ENCODE measurements at regions not wholly inside any gene's neighbourhood (a gene's known extent, or its start where the extent isn't known, plus 50 kb on each side); places are given as distances from the start of the nearest gene placed in this dataset.

- no peaks in the 10 kb centered on the region for H4K20me1 ChIP-seq (ENCODE audit: insufficient read depth, poor library complexity, severe bottlenecking)
- no peak overlapping the region for H3K4me3 ChIP-seq
- TF ChIP-seq EZH2 (IDR thresholded peaks at IDR 0.05; ENCODE audit: borderline replicate concordance) = no peak
- no peak for TF ChIP-seq EZH2phosphoT487 (IDR thresholded peaks at IDR 0.05; ENCODE audit: low read depth, severe bottlenecking, unreplicated experiment)
- peak; percentile 57 for TF ChIP-seq CTCF (IDR thresholded peaks at IDR 0.05; ENCODE audit: poor library complexity)
- 36% methylated on average over 2 of the region's 2 CpGs for WGBS (ENCODE audit: low lambda C conversion rate, missing lambda C conversion rate)
- H2AFZ ChIP-seq = no peak overlapping the region
- no peaks in the 10 kb centered on the region for H3K27me3 ChIP-seq
- peaks cover 7% of the 10 kb centered on the region for H3K4me1 ChIP-seq (ENCODE audit: insufficient read depth)
- H3K4me2 ChIP-seq = no peak overlapping the region
- H3K9me2 ChIP-seq (replicated peaks; ENCODE audit: insufficient read depth) = no peaks in the 10 kb centered on the region
- H3K79me2 ChIP-seq = no peaks in the 10 kb centered on the region
- H3K9me3 ChIP-seq (ENCODE audit: low read depth) = no peaks in the 10 kb centered on the region
- no peak for DNase-seq (ENCODE audit: low spot score)
- no peak overlapping the region for H3K27ac ChIP-seq
- no peaks in the 10 kb centered on the region for H3K36me3 ChIP-seq (replicated peaks; ENCODE audit: insufficient read depth, low read depth)
Observed at GRCh38 chr13:91185294-91185863, 162.1 kb upstream of the MIR17HG start.

DNA sequence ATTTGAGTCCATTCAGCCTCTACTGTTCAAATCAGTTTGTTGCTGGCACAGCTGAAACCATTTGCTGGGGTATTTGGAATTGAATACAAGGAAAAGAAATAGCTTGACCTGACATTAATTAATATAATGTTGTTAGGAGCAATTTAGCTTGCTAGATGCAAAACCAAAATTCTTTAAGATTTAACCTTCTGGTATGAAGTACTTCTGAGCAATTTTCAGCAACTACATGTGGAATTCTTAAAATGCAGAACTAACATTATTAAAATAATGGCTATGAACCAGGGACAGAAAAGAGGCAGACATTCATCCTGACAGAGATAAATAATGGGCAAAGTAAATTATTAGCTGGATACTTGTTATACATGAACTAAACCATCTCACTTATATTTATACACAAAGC lies 160.0 kb upstream of the MIR17HG start:
- H3K27ac ChIP-seq = no peak overlapping the region
- no peak overlapping the region for H2AFZ ChIP-seq
- H3K4me1 ChIP-seq (ENCODE audit: insufficient read depth) = peaks cover 3% of the 10 kb centered on the region
- no peaks in the 10 kb centered on the region for H3K79me2 ChIP-seq
- H3K4me3 ChIP-seq = no peak overlapping the region
- H4K20me1 ChIP-seq (ENCODE audit: insufficient read depth, poor library complexity, severe bottlenecking) = no peaks in the 10 kb centered on the region
- TF ChIP-seq EZH2phosphoT487 (IDR thresholded peaks at IDR 0.05; ENCODE audit: low read depth, severe bottlenecking, unreplicated experiment) (no peak), EZH2 (IDR thresholded peaks at IDR 0.05; ENCODE audit: borderline replicate concordance) (no peak), CTCF (IDR thresholded peaks at IDR 0.05; ENCODE audit: poor library complexity) (no peak)
- DNase-seq (ENCODE audit: low spot score) = no peak
- no peaks in the 10 kb centered on the region for H3K9me2 ChIP-seq (replicated peaks; ENCODE audit: insufficient read depth)
- no peaks in the 10 kb centered on the region for H3K36me3 ChIP-seq (replicated peaks; ENCODE audit: insufficient read depth, low read depth)
- H3K9me3 ChIP-seq (ENCODE audit: low read depth) = no peaks in the 10 kb centered on the region
- H3K4me2 ChIP-seq = no peak overlapping the region
- H3K27me3 ChIP-seq = no peaks in the 10 kb centered on the region

DNA sequence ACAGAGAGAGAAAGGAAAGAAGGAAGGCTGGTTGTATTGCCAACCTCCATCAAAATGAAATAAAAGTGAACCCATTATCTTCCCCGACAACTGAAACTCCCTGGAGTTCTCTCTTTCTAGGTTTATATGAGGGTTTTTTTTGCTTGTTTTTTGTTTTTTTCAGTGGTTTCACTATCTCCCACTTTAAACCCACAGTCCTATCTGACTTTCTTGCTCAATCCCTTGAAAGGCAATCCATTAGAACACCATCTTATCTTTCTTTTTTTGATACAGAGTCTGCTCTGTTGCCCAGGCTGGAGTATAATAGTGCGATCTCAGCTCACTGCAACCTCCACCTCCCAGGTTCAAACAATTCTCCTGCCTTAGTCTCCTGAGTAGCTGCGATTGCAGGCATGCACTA lies 158.0 kb upstream of the MIR17HG start:
- WGBS (ENCODE audit: low lambda C conversion rate, missing lambda C conversion rate) = 78% methylated on average over 3 of the region's 3 CpGs
- TF ChIP-seq EZH2phosphoT487 (IDR thresholded peaks at IDR 0.05; ENCODE audit: low read depth, severe bottlenecking, unreplicated experiment) (no peak), CTCF (IDR thresholded peaks at IDR 0.05; ENCODE audit: poor library complexity) (no peak), EZH2 (IDR thresholded peaks at IDR 0.05; ENCODE audit: borderline replicate concordance) (no peak)
- no peaks in the 10 kb centered on the region for H3K36me3 ChIP-seq (replicated peaks; ENCODE audit: insufficient read depth, low read depth)

GRCh38 chr13:91193358-91193757 lies 154.1 kb upstream of the MIR17HG start:
- Histone ChIP-seq H3K4me1 (ENCODE audit: insufficient read depth) (no peaks in the 10 kb centered on the region), H3K4me2 (no peak overlapping the region), H3K27ac (no peak overlapping the region), H3K9me2 (replicated peaks; ENCODE audit: insufficient read depth) (no peaks in the 10 kb centered on the region), H3K79me2 (no peaks in the 10 kb centered on the region), H3K27me3 (no peaks in the 10 kb centered on the region), H2AFZ (no peak overlapping the region), H3K36me3 (replicated peaks; ENCODE audit: insufficient read depth, low read depth) (no peaks in the 10 kb centered on the region), H3K4me3 (no peak overlapping the region), H3K9me3 (ENCODE audit: low read depth) (no peaks in the 10 kb centered on the region), H4K20me1 (ENCODE audit: insufficient read depth, poor library complexity, severe bottlenecking) (no peaks in the 10 kb centered on the region)
- 71% methylated on average over 2 of the region's 2 CpGs for WGBS (ENCODE audit: low lambda C conversion rate, missing lambda C conversion rate)
- no peak for DNase-seq (ENCODE audit: low spot score)
- TF ChIP-seq CTCF (IDR thresholded peaks at IDR 0.05; ENCODE audit: poor library complexity) = no peak
- TF ChIP-seq EZH2 (IDR thresholded peaks at IDR 0.05; ENCODE audit: borderline replicate concordance) = no peak
- TF ChIP-seq EZH2phosphoT487 (IDR thresholded peaks at IDR 0.05; ENCODE audit: low read depth, severe bottlenecking, unreplicated experiment) = no peak

More for the DNA sequence above, 158.0 kb upstream of the MIR17HG start:
- Histone ChIP-seq H3K9me3 (ENCODE audit: low read depth) (no peaks in the 10 kb centered on the region), H4K20me1 (ENCODE audit: insufficient read depth, poor library complexity, severe bottlenecking) (no peaks in the 10 kb centered on the region), H3K27me3 (no peaks in the 10 kb centered on the region), H3K79me2 (no peaks in the 10 kb centered on the region), H3K9me2 (replicated peaks; ENCODE audit: insufficient read depth) (no peaks in the 10 kb centered on the region), H3K4me3 (no peak overlapping the region), H3K4me1 (ENCODE audit: insufficient read depth) (no peaks in the 10 kb centered on the region), H2AFZ (no peak overlapping the region), H3K27ac (no peak overlapping the region), H3K4me2 (no peak overlapping the region)
- DNase-seq (ENCODE audit: low spot score) = no peak
